ENCODE measurements at regions not wholly inside any gene's neighbourhood (a gene's known extent, or its start where the extent isn't known, plus 50 kb on each side); places are given as distances from the start of the nearest gene placed in this dataset.
"Not testable (repeated sequence)": the region's sequence is repeated elsewhere in the genome, so short reads cannot be mapped to it uniquely, and the experiment has no call there.

DNA sequence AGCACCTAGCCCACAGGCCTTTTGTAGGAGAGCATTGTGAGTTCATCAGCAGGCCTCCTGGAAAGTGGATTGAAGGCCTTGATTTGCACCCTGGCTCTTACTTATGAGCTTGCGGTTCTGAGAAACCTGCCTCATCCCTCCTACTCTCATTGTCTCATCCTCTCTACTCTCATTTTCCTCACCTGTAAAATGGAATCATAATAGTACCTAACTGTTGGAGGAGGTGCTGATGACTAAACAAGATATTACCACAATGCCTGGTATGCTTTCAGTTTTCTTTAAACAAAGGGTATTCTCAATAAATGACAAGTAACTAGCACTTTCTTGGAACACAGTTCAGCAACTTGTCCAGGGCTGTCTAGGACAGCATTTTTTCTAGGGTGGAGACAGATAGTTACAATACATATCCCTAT lies 243.1 kb upstream of the MAF start:
- DNase-seq, result no peak

DNA sequence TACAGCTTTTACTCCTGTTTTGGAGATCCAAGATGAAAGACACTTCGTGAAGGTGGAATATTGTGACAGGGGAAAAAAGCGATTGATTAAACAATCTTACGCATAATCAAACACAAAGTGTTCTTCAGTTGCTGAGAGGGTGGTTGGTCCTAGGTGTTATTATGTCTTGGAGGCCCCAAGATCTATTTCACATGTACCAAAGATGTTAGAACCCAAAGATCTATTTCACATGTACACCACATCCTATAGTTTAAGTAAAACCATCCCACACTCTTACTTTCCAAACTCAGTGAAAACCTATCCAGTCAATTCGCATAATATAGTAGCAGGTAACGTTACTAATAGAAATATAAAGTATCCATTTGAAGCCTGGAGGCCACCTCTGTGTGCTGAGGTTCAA lies 242.6 kb upstream of the MAF start:
- no peak for DNase-seq

DNA sequence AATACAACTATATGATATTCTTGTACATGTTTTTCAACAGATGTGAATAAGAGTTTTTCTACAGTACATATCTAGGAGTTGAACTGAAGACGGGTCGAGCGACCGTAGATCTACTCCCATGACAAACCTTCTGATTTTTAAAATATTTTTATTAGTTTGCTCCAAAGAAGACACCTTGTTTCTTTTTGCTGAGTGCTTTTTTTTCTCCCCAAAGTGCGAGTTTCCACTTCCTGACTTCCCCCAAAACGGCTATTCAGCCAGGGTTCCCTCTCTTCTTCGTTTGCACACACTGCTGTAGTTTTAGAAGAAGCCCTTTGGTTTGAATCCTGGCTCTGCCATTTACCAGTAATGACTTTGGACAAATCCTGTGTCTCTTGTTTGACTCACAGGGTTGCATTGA lies 241.7 kb upstream of the MAF start:
- DNase-seq, result no peak

DNA sequence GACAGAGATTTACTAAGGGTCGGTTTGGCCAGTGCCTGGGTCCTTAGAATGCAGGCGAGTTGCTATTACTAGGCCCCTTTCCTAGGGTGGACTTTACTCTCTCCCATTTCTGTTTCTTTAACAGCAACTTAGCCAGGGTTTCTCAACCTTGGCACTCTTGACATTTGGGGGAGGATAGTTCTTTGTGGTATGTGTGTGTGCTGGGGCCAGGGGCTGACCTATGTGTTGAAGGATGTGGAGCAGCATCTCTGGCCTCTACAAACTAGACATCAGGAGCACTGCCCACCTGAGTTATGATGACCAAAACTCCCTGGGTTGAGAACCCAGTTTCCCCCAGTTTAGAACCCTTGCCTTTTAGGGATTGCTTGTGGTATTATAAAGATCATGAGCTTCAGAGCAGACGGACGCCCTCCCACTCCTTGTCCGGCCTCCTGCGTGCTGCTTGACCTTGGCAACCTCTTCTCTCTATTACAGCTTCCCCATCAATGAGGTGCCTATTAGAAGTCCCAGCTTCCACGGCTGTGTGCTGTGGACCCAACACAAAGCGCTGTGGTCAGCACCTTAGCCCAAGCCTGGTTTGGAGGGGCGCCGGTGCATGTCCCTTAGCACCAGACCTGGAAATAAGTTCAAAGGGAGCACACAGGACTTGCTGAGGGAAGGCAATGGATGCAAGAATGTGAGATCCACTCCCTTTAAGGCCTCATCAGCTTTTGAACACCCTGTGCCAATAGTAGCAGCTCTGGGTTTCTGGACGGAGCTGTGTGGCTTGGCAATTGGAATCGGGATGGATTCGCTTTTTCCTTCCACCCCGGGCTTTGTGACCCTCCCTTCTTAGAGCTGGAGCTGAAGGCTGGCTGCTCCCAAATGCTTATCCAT lies 239.2 kb upstream of the MAF start:
- no peak for DNase-seq

DNA sequence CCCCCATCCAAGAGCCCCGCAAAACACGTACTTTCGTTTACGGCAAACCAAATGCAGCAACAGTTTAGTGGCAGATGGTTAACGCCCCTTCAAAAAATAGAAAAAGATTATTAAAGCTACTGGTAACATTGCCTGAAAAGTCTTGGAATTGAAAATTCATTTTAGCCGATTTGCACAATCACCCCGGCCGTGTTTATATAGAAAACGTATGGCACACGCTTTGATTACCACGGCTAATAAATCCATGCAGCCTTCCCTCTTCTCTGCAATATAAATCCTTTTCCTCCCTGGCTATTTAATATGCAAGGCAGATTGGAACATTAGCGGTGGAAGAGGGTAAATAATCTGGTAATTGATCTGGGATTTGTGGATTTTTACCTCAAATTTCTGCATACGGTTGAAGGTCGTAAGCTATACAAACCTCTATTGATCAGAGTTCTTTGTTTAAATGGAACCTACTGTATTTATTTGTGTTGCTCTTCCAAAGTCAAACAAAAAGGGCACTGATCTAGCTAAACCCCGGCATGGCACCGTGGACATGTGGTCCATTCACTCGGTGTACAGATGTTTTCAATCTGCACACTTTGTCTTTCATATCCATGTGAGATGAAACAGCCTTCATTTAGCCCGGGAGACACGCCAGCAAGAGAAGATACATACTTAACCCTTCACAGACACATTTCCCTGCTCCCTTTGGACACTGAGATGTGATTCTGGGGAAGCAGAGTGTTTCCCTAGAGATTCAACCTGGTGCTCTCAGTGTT lies 238.1 kb upstream of the MAF start:
- DNase-seq, result no peak

DNA sequence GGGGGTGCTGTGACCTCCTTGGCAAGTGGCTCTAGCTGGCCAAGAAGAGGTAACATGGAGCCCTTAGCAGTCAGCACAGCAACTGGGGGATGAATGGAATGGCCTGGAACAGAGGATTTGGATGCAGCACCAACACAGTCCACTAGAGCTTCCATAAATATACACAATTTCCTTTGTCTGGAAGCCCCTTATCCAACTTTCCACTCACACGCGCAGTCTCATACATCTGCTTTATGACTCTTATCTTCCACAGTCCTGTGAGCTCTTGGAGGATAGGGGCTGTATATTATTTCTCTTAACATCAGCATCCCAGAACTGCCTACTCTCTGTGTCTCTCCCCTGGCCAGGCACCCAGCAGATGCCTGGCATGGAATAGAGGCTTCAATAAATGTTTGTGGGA lies 235.6 kb upstream of the MAF start:
- no peak for DNase-seq

- DNase-seq, result no peak
Observed at GRCh38 chr16:79835194-79835593, 234.7 kb upstream of the MAF start.

DNA sequence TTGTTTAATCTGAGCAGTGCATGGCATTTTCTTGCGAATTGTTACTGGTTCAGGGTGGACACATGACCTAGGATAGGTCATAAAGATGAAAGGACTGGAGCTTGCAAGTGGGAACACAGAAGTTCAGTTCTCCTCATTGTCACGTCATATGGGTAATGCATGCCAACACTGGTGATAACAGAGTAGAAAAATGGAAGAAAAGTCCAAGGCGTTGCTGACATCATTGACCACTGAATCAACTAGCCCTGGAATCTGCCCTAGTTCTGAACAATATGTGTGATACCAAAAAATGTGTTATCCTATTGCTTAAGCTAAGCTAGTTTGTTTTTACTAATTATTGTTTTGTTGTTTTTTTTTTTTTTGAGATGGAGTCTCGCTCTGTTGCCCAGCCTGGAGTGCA lies 234.2 kb upstream of the MAF start:
- DNase-seq, result no peak

GRCh38 chr16:79834003-79834402 lies 233.5 kb upstream of the MAF start:
- not testable (repeated sequence) for DNase-seq

DNA sequence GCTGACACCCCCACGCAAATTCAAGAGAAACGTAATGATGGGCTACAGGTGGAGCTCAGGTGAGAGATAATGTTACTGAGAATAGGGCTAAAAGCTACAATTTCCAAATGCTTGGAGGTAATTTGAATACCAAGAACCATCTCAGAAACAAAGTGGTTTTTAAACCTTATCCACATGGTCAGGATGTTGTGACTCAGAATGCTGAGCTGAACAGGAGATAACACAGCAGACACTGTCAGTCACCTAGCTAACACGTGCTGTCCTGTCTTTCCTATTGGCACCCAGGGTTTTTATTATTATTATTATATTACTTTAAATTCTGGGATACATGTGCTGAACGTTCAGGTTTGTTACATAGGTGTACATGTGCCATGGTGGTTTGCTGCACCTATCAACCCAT lies 233.0 kb upstream of the MAF start:
- DNase-seq, result no peak

GRCh38 chr16:79826732-79827475 lies 226.4 kb upstream of the MAF start:
- DNase-seq, result no peak

GRCh38 chr16:79825002-79825401 lies 224.5 kb upstream of the MAF start:
- no peak for DNase-seq

- DNase-seq, result no peak
Observed at GRCh38 chr16:79823639-79824038, 223.1 kb upstream of the MAF start.

GRCh38 chr16:79821911-79822310 lies 221.4 kb upstream of the MAF start:
- DNase-seq, result no peak

DNA sequence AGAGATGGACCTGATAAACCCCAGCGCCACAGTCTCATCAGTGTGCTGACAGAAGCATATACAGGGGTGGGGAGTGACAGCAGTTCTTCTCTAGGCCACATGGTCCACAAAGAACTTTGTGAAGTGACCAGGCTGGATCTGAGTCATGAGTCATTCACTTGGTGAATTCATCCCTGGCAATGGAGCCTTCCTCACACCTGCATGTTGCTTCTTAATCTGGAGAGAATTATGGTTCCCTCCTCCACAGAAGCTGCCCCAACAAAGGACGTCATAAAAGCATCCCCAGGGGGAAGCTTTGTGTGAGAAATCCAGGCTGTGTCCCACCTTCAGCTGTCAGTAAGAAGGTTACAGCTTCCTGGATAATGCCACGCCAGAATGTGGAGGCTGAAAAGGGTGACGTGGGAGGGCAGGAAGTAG lies 215.6 kb upstream of the MAF start:
- no peak for DNase-seq

DNA sequence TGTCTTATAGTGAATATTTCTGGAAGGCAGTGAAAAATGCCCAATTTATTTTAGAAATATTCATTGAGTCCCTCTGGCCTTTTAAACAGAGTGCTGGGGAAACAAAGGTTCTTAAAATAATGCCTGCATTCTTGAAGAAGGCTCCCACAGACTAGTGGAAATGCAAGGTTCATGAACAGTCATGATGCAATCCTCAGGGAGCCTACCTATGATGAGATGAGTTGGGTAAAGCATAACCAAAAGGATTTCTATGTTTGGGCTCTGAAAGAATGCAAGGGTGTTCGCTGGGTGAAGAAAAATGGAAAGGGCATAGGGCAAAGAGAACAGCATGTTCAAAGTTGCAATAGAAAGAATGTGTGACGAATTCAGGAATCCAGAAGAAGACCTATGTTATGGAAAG lies 214.5 kb upstream of the MAF start:
- DNase-seq, result no peak

- no peak for DNase-seq
Observed at GRCh38 chr16:79814124-79814523, 213.6 kb upstream of the MAF start.

- no peak for DNase-seq
Observed at GRCh38 chr16:79811541-79811940, 211.0 kb upstream of the MAF start.

DNA sequence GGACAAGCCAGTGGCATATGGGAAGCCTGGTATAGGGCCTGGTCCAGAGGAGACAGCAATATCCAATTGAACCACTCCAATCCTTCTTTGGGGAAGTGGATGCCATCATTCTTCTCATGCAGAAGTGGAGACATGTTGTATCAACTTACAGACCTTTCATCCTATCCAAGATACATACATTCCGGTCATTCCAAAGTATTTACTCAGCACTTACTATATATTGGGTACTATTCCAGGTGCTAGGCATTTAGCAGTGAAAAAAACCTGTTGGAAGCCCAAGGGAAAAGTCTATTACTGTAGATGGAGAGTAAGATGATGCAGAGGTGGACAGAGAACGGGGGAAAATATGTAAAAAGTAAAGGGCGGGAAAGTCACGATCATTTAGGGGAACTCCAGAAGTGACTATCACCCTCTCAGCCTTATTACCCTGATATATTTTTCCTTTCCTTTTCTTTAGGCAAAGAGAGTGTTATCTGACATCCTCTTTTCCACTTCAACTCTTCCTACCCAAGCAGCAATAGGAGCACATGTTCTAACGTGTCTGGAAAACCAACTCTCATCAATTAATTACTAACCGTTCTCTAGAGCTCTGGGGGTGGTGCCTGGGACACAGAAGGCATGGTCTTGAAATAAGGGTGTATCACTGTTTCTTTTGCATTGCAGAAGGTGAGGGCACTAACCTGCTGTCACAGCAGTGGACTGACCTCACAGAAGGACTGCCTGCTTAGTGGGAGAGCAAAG lies 210.1 kb upstream of the MAF start:
- no peak for DNase-seq

- no peak for DNase-seq
Observed at GRCh38 chr16:79809376-79809775, 208.8 kb upstream of the MAF start.

GRCh38 chr16:79808731-79809130 lies 208.2 kb upstream of the MAF start:
- no peak for DNase-seq

DNA sequence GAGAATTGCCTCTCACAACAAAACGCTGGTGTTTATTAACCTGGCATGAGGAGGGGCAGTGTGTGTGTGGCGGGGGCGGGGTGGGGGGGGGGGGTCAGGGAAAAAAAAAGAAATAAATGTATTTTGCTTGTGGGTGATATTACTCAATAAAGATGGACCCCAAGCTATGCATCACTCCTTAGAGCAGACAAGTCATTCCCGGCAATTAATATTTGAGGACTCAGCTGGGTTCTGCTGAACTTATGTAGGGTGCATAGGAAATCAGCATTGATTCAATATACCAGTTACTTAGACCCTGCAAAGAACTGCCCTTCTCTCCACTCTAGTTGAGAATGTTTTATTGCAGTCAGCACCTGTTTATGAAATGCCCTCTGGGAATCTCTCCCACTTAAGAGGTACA lies 206.2 kb upstream of the MAF start:
- no peak for DNase-seq

DNA sequence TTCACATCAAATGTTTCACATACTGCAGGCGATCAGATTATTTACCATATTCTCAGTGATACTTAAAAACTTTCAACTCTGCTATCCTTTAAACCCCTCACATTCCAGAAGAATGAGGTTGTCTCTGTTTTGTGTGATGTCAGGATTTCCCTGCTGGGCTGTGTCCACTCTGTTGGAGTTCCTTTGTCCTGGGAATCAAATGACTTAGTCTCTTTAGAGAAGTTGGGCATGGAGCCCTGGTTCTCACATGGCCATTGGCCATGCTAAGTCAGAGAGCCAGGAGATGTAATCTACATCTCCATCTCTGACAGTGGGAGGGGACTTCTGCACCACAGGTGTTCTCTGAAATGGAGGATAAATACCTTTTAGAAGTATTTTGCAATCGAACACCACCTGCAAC lies 205.1 kb upstream of the MAF start:
- no peak for DNase-seq
